Activated CD4-positive, alpha-beta T cell treated with anti-CD3 and anti-CD28 coated beads, Interleukin-2, amount 10 ng/mL, durations not matched to agents 7 days and 5 days (primary cell): ENCODE measurements at regions not wholly inside any gene's neighbourhood (a gene's known extent, or its start where the extent isn't known, plus 50 kb on each side); places are given as distances from the start of the nearest gene placed in this dataset.

Source experiments
- CTCF ChIA-PET: fragments of 350-600 bp; sonication (Branson Sonifier 250); formaldehyde crosslinking; loops from one replicate; lab custom pipeline; 2021; ENCODE audit warnings: antibody characterized with exemption; lab: Charles Lee
- POLR2A ChIA-PET: fragments of 350-600 bp; sonication (Branson Sonifier 250); formaldehyde crosslinking; loops from one replicate; lab custom pipeline; 2021; ENCODE audit warnings: antibody characterized with exemption; lab: Charles Lee
- DNase-seq: peaks from one replicate; pipeline ENCODE4 v3.0.0-alpha.2; 2020
- H3K27ac Mint-ChIP-seq: one replicate; pipeline ENCODE4 v1.8.0; 2021; ENCODE audit warnings: mild to moderate bottlenecking, moderate library complexity, mixed read lengths
- H3K27me3 Mint-ChIP-seq: one replicate; pipeline ENCODE4 v1.8.0; 2021; ENCODE audit warnings: mixed read lengths
- H3K36me3 Mint-ChIP-seq: one replicate; pipeline ENCODE4 v1.8.0; 2021; ENCODE audit warnings: low read depth, mixed read lengths
- H3K4me1 Mint-ChIP-seq: one replicate; pipeline ENCODE4 v1.8.0; 2021; ENCODE audit warnings: mixed read lengths
- H3K4me3 Mint-ChIP-seq: one replicate; pipeline ENCODE4 v1.8.0; 2021; ENCODE audit warnings: mild to moderate bottlenecking, moderate library complexity, mixed read lengths
- H3K9me3 Mint-ChIP-seq: one replicate; pipeline ENCODE4 v1.8.0; 2021; ENCODE audit warnings: mixed read lengths

DNA sequence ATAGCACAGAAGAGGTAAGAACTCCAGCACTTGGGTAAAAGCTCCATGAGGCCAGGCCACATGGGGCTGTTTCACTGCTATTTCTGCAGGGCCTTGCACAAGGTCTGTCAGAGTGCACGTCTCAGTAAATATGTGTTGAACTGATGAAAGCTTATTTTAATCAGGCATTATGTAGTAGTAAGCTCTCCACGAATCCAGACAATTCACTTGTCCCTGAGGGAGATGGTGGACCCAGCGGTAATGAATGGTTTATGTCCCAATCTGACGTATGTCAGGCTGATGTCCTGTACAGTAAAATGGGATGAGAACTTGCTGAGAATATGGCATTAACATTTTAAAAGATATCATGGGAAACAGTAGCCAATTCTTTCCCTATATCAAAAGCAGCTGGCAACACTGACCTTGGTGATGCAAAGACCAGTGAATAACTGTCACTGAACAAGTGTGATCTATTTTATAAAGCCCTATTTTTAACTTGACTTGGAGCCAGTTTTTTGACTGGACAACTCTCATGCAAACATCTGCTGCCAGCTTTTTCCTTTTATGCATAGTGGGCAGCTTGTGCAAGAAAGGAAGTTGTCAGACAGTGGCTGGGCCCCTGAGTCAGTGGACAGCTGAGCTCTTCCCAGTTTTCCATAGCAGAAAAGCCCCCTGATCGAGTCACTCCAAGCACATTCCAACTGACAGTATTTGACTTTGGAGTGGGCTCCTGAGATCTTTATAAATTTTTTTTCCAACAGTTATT is 519.8 kb upstream of the MDFIC2 start:
- H3K9me3 Mint-ChIP-seq, result no peaks in the 10 kb centered on the region
- H3K36me3 Mint-ChIP-seq, result no peaks in the 10 kb centered on the region
- no peak overlapping the region for H3K4me3 Mint-ChIP-seq
- DNase-seq, result no peak
- ChIA-PET CTCF (no interaction called here), POLR2A (no interaction called here)
- no peaks in the 10 kb centered on the region for H3K4me1 Mint-ChIP-seq
- no peak overlapping the region for H3K27ac Mint-ChIP-seq
- peaks cover 2% of the 10 kb centered on the region for H3K27me3 Mint-ChIP-seq

DNA sequence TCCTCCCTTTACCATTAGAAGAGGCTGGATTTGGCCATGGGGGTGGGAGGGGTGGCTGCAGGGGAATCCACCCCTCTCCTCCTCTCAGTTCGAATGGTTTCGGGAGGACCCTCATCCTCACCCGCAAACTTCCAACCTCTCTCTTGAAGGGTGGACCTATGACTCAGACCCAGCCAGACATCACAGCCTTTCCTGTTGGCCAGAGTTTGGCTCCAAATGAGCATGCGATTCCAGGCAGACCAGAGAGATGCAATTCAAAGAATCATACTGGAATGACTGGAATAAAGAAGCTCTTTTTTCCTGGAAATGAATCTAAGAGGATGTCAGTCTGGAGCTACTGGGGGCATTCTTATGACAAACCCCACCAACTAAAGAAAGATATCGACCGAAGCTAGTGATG is 516.7 kb upstream of the MDFIC2 start:
- Mint-ChIP-seq H3K4me3 (no peak overlapping the region), H3K4me1 (no peaks in the 10 kb centered on the region), H3K36me3 (no peaks in the 10 kb centered on the region), H3K27ac (no peak overlapping the region), H3K27me3 (peaks cover 2% of the 10 kb centered on the region), H3K9me3 (no peaks in the 10 kb centered on the region)
- CTCF ChIA-PET, result no interaction called here
- POLR2A ChIA-PET, result no interaction called here
- DNase-seq, result no peak

DNA sequence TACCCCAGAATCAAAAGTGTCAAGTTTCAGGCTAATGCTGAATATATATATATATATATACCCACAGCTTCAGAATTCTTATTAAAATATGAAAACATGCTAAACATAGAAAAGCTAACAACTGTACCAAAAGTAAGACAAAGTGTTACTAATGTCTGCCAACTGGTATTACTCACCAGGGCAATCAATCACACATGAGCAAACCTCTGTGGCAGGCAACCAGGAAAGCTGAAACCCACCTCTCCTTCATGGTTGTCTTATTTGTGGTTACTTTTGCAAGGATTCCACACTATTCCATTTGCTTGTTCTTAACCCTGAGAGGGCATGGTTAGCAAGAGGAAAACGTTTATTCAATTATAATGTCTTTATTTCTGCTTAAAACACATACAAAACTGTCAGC is 512.3 kb upstream of the MDFIC2 start:
- ChIA-PET POLR2A (no interaction called here), CTCF (no interaction called here)
- Mint-ChIP-seq H3K4me1 (no peaks in the 10 kb centered on the region), H3K4me3 (no peak overlapping the region), H3K27me3 (no peaks in the 10 kb centered on the region), H3K27ac (no peak overlapping the region), H3K9me3 (no peaks in the 10 kb centered on the region), H3K36me3 (no peaks in the 10 kb centered on the region)
- no peak for DNase-seq

DNA sequence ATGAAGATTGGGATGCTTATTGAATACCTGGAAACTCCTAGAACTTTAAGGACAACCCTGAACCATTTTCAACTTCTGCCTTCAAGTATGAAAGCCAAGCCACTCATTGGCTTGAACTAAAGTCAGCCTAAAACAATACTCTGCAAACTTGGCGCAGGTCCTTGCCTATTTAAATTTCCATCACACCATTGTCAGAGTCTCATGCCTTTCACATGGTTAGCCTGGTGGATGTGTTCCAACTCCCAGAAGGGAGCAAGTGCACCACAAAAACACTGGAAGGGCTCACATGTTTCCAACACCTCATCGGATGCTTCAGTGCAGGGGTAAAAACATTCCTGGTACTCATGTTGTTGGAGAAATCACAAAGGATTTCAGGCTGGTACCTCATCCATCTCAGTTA is 511.6 kb upstream of the MDFIC2 start:
- Mint-ChIP-seq H3K4me3 (no peak overlapping the region), H3K27me3 (no peaks in the 10 kb centered on the region), H3K36me3 (no peaks in the 10 kb centered on the region), H3K9me3 (no peaks in the 10 kb centered on the region), H3K27ac (no peak overlapping the region), H3K4me1 (no peaks in the 10 kb centered on the region)
- CTCF ChIA-PET, result no interaction called here
- POLR2A ChIA-PET, result no interaction called here
- DNase-seq, result no peak

DNA sequence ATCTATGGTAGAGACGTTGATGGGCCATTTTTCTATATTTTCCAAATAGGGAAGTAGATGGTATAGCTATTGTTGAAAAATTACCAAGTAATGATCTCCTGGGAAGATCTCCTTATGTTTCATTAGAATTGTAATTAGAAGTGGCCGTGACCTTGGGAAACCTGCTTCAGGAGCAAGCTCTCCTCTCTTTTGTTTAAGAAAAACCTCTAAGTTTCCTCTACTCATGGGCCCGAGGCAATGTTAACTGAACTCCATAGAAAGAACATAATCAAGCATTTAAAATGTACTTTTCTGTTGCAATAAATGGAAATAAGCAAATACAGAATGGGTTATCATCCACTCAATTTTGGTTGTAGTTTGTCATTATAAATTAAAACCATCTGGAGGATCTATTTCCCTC is 511.2 kb upstream of the MDFIC2 start:
- Mint-ChIP-seq H3K27ac (no peak overlapping the region), H3K36me3 (no peaks in the 10 kb centered on the region), H3K27me3 (no peaks in the 10 kb centered on the region), H3K4me1 (no peaks in the 10 kb centered on the region), H3K9me3 (no peaks in the 10 kb centered on the region), H3K4me3 (no peak overlapping the region)
- ChIA-PET CTCF (no interaction called here), POLR2A (no interaction called here)
- no peak for DNase-seq

DNA sequence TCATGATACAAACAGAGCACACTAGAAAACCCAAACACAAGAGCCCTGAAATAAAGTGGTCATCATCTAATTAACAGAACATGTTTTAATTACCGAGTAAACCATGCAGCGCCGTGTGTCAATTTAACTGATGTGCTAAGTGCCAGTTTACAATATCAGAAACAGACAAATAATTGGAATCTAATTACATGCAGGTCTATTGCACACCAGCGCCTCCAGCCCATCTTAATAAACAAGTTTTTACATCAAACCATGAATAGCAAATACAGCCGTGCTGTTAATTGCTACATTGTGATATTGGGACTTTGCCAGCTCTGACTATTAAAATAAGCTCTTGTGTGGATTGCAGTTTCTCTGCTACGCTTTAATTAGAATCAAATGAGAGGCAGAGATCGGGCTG is 510.2 kb upstream of the MDFIC2 start:
- Mint-ChIP-seq H3K27me3 (no peaks in the 10 kb centered on the region), H3K4me1 (no peaks in the 10 kb centered on the region), H3K36me3 (no peaks in the 10 kb centered on the region), H3K9me3 (no peaks in the 10 kb centered on the region), H3K4me3 (no peak overlapping the region), H3K27ac (no peak overlapping the region)
- CTCF ChIA-PET, result no interaction called here
- DNase-seq, result no peak
- POLR2A ChIA-PET, result no interaction called here

DNA sequence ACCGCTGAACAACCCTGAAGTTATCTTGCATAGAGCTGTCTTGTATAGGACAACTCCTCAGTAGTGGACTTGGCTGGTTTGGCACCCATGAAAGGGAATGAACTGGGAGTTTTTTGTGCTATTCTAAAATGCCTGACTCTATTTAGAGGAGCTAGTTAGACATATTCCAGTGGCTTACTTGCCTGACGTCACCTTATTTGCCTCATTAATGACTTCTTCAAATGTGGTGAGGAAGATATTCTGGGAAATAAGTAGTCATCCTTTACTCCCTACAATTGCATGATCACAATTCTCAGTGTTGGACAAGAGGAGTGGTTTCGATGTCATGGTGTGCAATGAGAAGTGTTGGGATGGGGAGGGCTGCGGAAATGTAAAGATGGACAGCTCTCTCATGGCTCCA is 509.2 kb upstream of the MDFIC2 start:
- Mint-ChIP-seq H3K4me1 (no peaks in the 10 kb centered on the region), H3K36me3 (no peaks in the 10 kb centered on the region), H3K9me3 (peaks cover under 1% of the 10 kb centered on the region), H3K27me3 (no peaks in the 10 kb centered on the region), H3K27ac (no peak overlapping the region), H3K4me3 (no peak overlapping the region)
- no peak for DNase-seq
- ChIA-PET POLR2A (no interaction called here), CTCF (no interaction called here)

DNA sequence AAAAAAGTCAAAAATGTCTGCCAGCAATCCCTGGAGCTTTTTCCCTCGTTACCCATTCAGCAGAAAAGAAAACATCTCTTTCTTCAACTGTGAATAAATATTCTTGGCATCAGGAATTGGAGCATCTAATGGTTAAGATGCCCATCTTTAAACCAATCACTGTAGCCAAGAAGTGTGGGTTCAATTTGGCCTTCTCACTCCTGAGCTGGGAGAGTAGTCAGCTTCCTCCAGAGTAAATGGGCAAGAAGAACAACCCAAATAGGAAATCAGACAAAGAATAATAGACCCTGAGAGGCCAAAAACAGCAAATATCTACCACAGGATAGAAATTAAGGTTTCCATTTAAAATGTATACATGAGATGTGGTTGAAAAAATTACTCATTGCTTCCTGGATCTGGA is 508.0 kb upstream of the MDFIC2 start:
- ChIA-PET CTCF (no interaction called here), POLR2A (no interaction called here)
- no peak for DNase-seq
- peaks cover 4% of the 10 kb centered on the region for H3K9me3 Mint-ChIP-seq
- H3K4me1 Mint-ChIP-seq, result no peaks in the 10 kb centered on the region
- no peaks in the 10 kb centered on the region for H3K36me3 Mint-ChIP-seq
- no peak overlapping the region for H3K4me3 Mint-ChIP-seq
- no peak overlapping the region for H3K27ac Mint-ChIP-seq
- no peaks in the 10 kb centered on the region for H3K27me3 Mint-ChIP-seq

DNA sequence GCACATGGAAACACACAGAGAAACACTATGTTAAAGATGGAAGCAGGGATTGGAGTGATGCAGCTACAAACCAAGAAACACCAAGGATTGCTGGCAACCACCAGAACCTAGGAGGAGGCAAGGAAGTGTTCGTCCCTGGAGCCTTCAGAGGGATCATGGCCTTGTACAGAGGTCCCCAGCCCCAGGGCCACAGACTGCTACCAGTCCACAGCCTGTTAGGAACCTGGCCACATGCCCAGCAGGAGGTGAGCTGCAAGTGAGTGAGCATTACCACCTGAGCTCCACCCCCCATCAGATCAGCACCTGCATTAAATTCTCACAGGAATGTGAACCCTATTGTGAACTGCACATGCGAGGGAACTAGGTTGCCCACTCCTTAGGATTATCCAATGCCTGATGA is 505.7 kb upstream of the MDFIC2 start:
- DNase-seq, result no peak
- Mint-ChIP-seq H3K27ac (no peak overlapping the region), H3K4me3 (no peak overlapping the region), H3K9me3 (peaks cover 6% of the 10 kb centered on the region), H3K36me3 (no peaks in the 10 kb centered on the region), H3K27me3 (no peaks in the 10 kb centered on the region), H3K4me1 (no peaks in the 10 kb centered on the region)
- ChIA-PET CTCF (no interaction called here), POLR2A (no interaction called here)

DNA sequence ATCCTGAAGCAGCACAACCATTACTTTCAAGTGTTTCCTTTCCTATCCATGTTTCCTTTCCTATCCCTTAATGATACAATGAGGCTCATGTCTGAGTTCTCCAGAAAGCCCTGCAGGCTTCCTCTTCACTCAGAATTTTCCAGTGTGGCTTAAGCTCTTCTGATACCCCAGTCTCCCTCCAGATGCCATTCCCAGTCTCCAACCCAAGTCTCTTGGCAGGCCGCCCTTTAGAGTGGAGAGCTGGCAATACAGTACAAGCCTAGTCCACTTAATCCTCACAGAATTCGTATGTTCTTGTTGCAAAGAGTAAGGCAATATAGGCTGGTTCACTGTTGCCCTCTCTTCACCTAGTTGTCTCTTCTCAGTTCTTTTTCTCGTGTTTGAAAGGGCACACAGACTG is 503.9 kb upstream of the MDFIC2 start:
- Mint-ChIP-seq H3K27ac (no peak overlapping the region), H3K4me1 (no peaks in the 10 kb centered on the region), H3K36me3 (no peaks in the 10 kb centered on the region), H3K4me3 (no peak overlapping the region), H3K9me3 (peaks cover 6% of the 10 kb centered on the region), H3K27me3 (no peaks in the 10 kb centered on the region)
- no peak for DNase-seq
- CTCF ChIA-PET, result no interaction called here
- POLR2A ChIA-PET, result no interaction called here

DNA sequence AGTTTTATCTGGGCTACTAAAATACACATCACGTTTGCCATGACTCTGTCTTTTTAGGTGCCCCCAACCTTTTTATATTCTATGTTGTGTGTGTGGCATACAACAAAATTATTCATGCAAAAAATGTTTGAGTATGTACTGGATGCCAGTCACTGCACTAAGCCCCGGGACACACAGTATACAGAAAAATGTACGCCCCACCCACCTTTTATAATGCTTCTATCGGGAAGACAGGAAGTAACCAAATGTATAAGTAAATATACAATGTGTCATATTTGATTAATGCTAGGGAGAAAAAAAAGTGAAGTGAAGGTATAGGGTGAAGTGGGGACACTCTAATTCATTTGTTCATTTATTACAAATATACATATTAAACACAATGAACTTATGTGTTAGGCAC is 503.4 kb upstream of the MDFIC2 start:
- H3K36me3 Mint-ChIP-seq, result no peaks in the 10 kb centered on the region
- H3K4me3 Mint-ChIP-seq, result no peak overlapping the region
- H3K9me3 Mint-ChIP-seq, result peaks cover 6% of the 10 kb centered on the region
- H3K27ac Mint-ChIP-seq, result no peak overlapping the region
- ChIA-PET POLR2A (no interaction called here), CTCF (no interaction called here)
- H3K27me3 Mint-ChIP-seq, result no peaks in the 10 kb centered on the region
- no peak for DNase-seq
- H3K4me1 Mint-ChIP-seq, result no peaks in the 10 kb centered on the region

DNA sequence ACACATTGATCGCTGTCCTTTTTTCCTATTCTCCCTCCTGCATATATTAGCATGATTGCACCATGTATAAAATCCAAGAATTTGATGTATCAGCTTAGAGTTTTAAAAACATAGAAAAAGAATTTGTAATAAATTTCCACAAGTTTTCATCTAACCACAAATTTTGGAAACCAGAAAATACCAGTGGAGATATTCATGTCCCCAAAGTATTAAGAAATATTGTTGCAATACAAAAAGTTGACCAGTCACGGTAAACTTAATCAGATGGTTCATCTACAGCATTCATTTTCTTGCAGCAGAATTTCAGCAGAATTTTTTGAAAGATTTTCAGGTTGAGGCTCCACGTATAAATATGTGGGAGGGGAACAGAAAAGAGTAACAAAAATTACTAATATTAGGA is 500.9 kb upstream of the MDFIC2 start:
- H3K4me1 Mint-ChIP-seq, result no peaks in the 10 kb centered on the region
- no peaks in the 10 kb centered on the region for H3K36me3 Mint-ChIP-seq
- no peak overlapping the region for H3K4me3 Mint-ChIP-seq
- peaks cover 6% of the 10 kb centered on the region for H3K9me3 Mint-ChIP-seq
- no peak overlapping the region for H3K27ac Mint-ChIP-seq
- DNase-seq, result no peak
- ChIA-PET CTCF (no interaction called here), POLR2A (no interaction called here)
- H3K27me3 Mint-ChIP-seq, result no peaks in the 10 kb centered on the region

DNA sequence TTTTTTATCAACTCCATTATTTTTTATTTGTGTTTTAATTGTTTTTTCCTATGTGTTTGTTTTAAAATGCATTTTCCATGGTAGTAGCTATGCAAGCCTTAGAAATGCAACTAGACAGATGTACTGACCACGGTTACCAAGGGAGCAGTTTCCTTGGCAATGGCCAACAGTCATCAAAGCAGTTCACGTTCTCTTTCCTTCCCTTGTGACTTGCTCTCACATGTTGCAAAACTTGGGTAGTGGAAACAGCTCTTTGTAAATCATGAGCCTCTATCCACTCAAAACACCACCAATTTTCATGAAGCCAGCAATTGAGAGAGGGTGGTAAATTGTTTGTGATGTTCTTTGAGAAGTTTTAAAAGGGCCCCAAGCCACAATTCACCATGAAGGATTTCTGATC is 499.4 kb upstream of the MDFIC2 start:
- DNase-seq, result no peak
- no peak overlapping the region for H3K4me3 Mint-ChIP-seq
- CTCF ChIA-PET, result no interaction called here
- H3K27ac Mint-ChIP-seq, result no peak overlapping the region
- peaks cover 6% of the 10 kb centered on the region for H3K9me3 Mint-ChIP-seq
- no peaks in the 10 kb centered on the region for H3K4me1 Mint-ChIP-seq
- H3K36me3 Mint-ChIP-seq, result no peaks in the 10 kb centered on the region
- no peaks in the 10 kb centered on the region for H3K27me3 Mint-ChIP-seq
- POLR2A ChIA-PET, result no interaction called here

DNA sequence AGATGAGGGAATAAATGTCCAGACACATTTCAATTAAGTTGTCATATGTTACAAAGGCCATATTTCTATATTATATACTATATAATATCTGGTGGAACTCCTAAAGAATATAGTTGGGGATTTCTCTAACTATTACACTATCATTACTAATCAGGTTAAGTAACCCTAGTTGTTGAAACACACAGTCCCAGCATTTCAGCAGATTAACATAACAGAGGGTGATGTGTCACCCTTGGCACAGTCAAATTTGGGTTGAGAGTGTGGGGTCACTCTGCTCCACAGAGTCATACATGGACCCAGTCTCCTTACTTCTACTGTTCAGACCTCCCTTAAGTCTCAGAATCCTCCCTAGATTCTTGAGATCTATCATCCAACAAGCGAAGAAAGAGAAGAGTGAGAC is 496.4 kb upstream of the MDFIC2 start:
- H3K4me1 Mint-ChIP-seq, result no peaks in the 10 kb centered on the region
- no peak overlapping the region for H3K4me3 Mint-ChIP-seq
- peaks cover 4% of the 10 kb centered on the region for H3K27me3 Mint-ChIP-seq
- ChIA-PET CTCF (interaction anchor here (1.3 kb wide), 1 partner anchor 34 kb away, joined by 3 read pairs; no protein-coding TSS in a partner anchor), POLR2A (no interaction called here)
- no peaks in the 10 kb centered on the region for H3K36me3 Mint-ChIP-seq
- no peaks in the 10 kb centered on the region for H3K9me3 Mint-ChIP-seq
- no peak overlapping the region for H3K27ac Mint-ChIP-seq
- DNase-seq, result no peak
